Astrocyte (in vitro differentiated cells and primary cell): ENCODE measurements at regions not wholly inside any gene's neighbourhood (a gene's known extent, or its start where the extent isn't known, plus 50 kb on each side); places are given as distances from the start of the nearest gene placed in this dataset.
"Not testable (repeated sequence)": the region's sequence is repeated elsewhere in the genome, so short reads cannot be mapped to it uniquely, and the experiment has no call there.

Experiments used
- DNase-seq: peaks from one replicate; pipeline ENCODE4 v3.0.0-alpha.2; 2010; ENCODE audit warnings: low read depth
- FAIRE-seq: peaks from 2 replicates; lab custom pipeline; 2011; peaks lifted over from hg19 to GRCh38; lab: Jason Lieb, UNC
- H2AFZ ChIP-seq: 2 replicates; pipeline ENCODE4 v1.6.0; 2012; ENCODE audit warnings: low read depth, low read length, inconsistent platforms
- H3K27ac ChIP-seq: 2 replicates; pipeline ENCODE4 v1.5.1; 2011; ENCODE audit warnings: low read depth, low read length, inconsistent platforms
- H3K27me3 ChIP-seq: 2 replicates; pipeline ENCODE4 v1.6.0; 2011; ENCODE audit warnings: low read length, inconsistent platforms; ENCODE audit not compliant: insufficient read depth
- H3K36me3 ChIP-seq: 2 replicates; pipeline ENCODE4 v1.5.1; 2011; ENCODE audit warnings: low read length, inconsistent platforms; ENCODE audit not compliant: insufficient read depth
- H3K4me1 ChIP-seq: 2 replicates; pipeline ENCODE4 v1.5.1; 2011; ENCODE audit warnings: low read length, inconsistent platforms; ENCODE audit not compliant: insufficient read depth
- H3K4me2 ChIP-seq: 2 replicates; pipeline ENCODE4 v1.6.0; 2012; ENCODE audit warnings: low read length, inconsistent platforms
- H3K4me3 ChIP-seq: 2 replicates; pipeline ENCODE4 v1.5.1; 2011; ENCODE audit warnings: low read depth, mild to moderate bottlenecking, low read length, inconsistent platforms; ENCODE audit not compliant: insufficient read depth
- H3K79me2 ChIP-seq: 2 replicates; pipeline ENCODE4 v1.6.0; 2012; ENCODE audit warnings: mild to moderate bottlenecking, low read length, inconsistent platforms; ENCODE audit not compliant: insufficient read depth
- H3K9ac ChIP-seq: 2 replicates; pipeline ENCODE4 v1.6.0; 2012; ENCODE audit warnings: mild to moderate bottlenecking, low read length, inconsistent platforms
- H3K9me3 ChIP-seq: 2 replicates; pipeline ENCODE4 v1.5.1; 2012; ENCODE audit warnings: low read depth, mild to moderate bottlenecking, low read length, inconsistent platforms; ENCODE audit not compliant: insufficient read depth
- H4K20me1 ChIP-seq: 2 replicates; pipeline ENCODE4 v1.6.0; 2012; ENCODE audit warnings: low read length, inconsistent platforms; ENCODE audit not compliant: insufficient read depth
- H3K27ac Mint-ChIP-seq: one replicate; pipeline ENCODE4 v1.8.0; 2021; ENCODE audit warnings: mild to moderate bottlenecking, mixed read lengths; ENCODE audit not compliant: unreplicated experiment
- H3K27me3 Mint-ChIP-seq: one replicate; pipeline ENCODE4 v1.8.0; 2021; ENCODE audit warnings: low read depth, mixed read lengths; ENCODE audit not compliant: unreplicated experiment
- H3K36me3 Mint-ChIP-seq: one replicate; pipeline ENCODE4 v1.8.0; 2021; ENCODE audit warnings: low read depth, mixed read lengths; ENCODE audit not compliant: unreplicated experiment
- H3K4me1 Mint-ChIP-seq: one replicate; pipeline ENCODE4 v1.8.0; 2021; ENCODE audit warnings: low read depth, mixed read lengths; ENCODE audit not compliant: unreplicated experiment
- H3K4me3 Mint-ChIP-seq: one replicate; pipeline ENCODE4 v1.8.0; 2021; ENCODE audit warnings: mild to moderate bottlenecking, moderate library complexity, mixed read lengths; ENCODE audit not compliant: unreplicated experiment
- H3K9me3 Mint-ChIP-seq: one replicate; pipeline ENCODE4 v1.8.0; 2021; ENCODE audit warnings: mild to moderate bottlenecking, mixed read lengths; ENCODE audit not compliant: unreplicated experiment
- EZH2 ChIP-seq: IDR thresholded peaks from 2 replicates; pipeline ENCODE4 v1.6.1; 2012; ENCODE audit warnings: mild to moderate bottlenecking, low read length, inconsistent platforms; ENCODE audit not compliant: insufficient read depth
- TF ChIP-seq, protein P1 (sequence below): IDR thresholded peaks from 2 replicates; pipeline ENCODE4 v1.5.1; 2011; ENCODE audit warnings: low read depth, mild to moderate bottlenecking, inconsistent platforms, low read length, moderate library complexity; ENCODE audit not compliant: insufficient read depth

DNA sequence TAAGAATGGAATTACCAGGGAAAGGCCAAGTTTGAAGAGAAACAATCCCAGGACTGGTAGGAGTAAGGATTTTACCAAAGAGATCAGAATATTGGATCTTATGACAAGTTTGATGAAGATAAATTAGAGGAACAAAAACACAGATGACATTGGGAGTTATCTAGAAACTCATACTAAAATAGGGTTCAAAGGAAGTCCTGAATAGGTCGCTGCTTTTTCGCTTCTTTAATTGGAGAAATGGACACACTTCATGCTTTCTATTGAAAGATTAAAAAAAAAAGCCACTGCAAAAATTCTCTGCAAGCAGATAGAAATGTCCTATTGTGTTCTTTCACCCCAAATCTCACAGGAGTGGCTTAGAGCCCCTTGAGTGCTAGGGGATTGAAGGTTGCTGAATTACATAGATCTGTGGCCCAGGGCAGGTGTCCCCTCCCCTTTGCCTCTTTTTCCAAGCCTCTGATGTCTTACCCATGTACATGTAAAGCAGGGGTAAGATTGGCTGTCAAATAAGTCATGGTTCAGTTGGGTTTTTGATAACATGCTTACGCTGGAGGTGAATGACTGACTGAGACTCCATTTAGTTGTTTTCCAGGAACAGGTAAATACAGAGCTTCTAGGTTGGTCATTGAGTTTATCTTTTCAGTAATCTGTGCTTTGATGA is 152.0 kb downstream of the OR13A1 start:
- no peaks in the 10 kb centered on the region for H3K9me3 Mint-ChIP-seq
- H3K9me3 ChIP-seq, result no peaks in the 10 kb centered on the region
- no peak overlapping the region for H3K4me2 ChIP-seq
- H3K27me3 Mint-ChIP-seq, result no peaks in the 10 kb centered on the region
- H3K27me3 ChIP-seq, result no peaks in the 10 kb centered on the region
- no peaks in the 10 kb centered on the region for H3K36me3 Mint-ChIP-seq
- H3K4me1 Mint-ChIP-seq, result no peaks in the 10 kb centered on the region
- H3K4me3 ChIP-seq, result no peak overlapping the region
- no peaks in the 10 kb centered on the region for H4K20me1 ChIP-seq
- no peak overlapping the region for H3K27ac ChIP-seq
- H3K9ac ChIP-seq, result no peak overlapping the region
- no peaks in the 10 kb centered on the region for H3K4me1 ChIP-seq
- no peak for TF ChIP-seq EZH2
- TF ChIP-seq, protein P1, sequence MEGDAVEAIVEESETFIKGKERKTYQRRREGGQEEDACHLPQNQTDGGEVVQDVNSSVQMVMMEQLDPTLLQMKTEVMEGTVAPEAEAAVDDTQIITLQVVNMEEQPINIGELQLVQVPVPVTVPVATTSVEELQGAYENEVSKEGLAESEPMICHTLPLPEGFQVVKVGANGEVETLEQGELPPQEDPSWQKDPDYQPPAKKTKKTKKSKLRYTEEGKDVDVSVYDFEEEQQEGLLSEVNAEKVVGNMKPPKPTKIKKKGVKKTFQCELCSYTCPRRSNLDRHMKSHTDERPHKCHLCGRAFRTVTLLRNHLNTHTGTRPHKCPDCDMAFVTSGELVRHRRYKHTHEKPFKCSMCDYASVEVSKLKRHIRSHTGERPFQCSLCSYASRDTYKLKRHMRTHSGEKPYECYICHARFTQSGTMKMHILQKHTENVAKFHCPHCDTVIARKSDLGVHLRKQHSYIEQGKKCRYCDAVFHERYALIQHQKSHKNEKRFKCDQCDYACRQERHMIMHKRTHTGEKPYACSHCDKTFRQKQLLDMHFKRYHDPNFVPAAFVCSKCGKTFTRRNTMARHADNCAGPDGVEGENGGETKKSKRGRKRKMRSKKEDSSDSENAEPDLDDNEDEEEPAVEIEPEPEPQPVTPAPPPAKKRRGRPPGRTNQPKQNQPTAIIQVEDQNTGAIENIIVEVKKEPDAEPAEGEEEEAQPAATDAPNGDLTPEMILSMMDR, result no peak
- H2AFZ ChIP-seq, result no peak overlapping the region
- H3K36me3 ChIP-seq, result no peaks in the 10 kb centered on the region
- FAIRE-seq, result no peak
- H3K79me2 ChIP-seq, result no peaks in the 10 kb centered on the region
- DNase-seq, result no peak
- no peak overlapping the region for H3K27ac Mint-ChIP-seq
- H3K4me3 Mint-ChIP-seq, result no peak overlapping the region

DNA sequence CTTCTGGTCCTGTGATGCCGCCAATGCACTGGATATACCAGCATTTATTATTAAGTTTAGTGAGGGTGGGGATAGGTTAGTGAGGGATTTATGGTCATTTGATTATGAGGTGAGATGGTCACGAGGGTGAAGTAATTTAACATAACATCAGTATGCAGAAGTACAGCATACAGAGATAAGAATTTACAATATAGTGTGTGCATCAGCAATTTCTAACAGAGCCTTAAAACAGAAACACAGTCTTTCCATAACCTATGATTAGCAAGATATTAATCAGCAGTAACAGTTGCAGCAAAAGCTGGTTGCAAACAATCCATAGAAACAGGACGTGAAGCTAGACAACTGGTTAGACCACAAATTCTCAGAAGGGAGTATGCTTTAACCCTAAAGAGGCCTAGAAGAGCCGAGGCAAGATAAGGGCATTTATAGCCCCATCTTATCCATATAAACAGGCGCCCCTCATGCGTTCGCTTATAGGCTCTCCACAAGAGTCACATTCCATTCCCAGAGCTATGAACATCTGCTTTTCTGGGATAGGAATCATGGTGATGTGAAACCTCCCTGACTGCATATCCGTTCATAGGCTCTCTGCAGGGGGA is 139.8 kb downstream of the OR13A1 start:
- H3K4me3 Mint-ChIP-seq, H3K9ac ChIP-seq, H3K4me1 ChIP-seq, H3K4me2 ChIP-seq, H3K4me3 ChIP-seq, H3K36me3 Mint-ChIP-seq, H3K36me3 ChIP-seq, FAIRE-seq, H4K20me1 ChIP-seq, H3K9me3 Mint-ChIP-seq, H3K9me3 ChIP-seq, H2AFZ ChIP-seq, H3K27ac ChIP-seq, H3K4me1 Mint-ChIP-seq, H3K27me3 Mint-ChIP-seq, H3K27me3 ChIP-seq, H3K27ac Mint-ChIP-seq, DNase-seq, H3K79me2 ChIP-seq: not testable (repeated sequence)

DNA sequence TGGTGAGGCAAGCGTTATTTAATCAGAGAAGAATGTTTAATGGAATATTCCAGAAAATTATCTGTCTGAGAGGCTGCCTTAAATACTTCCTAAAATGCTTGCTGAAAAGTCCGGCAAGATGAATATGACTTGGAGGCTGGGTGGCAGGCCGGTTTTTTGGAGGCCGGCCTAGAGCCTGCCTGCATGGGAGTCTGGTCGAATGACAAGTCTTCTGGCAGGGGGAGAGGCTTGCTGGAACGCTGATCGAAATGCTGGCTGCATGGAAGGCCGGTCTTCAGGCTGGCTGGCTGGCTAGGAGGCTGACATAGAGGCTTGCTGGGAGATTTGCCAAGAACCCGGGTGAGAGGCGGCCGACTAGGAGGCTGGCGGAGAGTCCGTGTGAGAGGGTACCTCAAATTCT is 135.7 kb downstream of the OR13A1 start:
- H3K4me1 Mint-ChIP-seq, result no peaks in the 10 kb centered on the region
- TF ChIP-seq, protein P1, result no peak
- TF ChIP-seq EZH2, result no peak
- no peaks in the 10 kb centered on the region for H3K36me3 Mint-ChIP-seq
- Histone ChIP-seq H3K27me3 (no peaks in the 10 kb centered on the region), H2AFZ (no peak overlapping the region), H3K27ac (no peak overlapping the region), H3K9me3 (no peaks in the 10 kb centered on the region), H3K4me3 (no peak overlapping the region), H3K4me1 (no peaks in the 10 kb centered on the region), H3K36me3 (no peaks in the 10 kb centered on the region), H3K9ac (no peak overlapping the region), H4K20me1 (no peaks in the 10 kb centered on the region), H3K79me2 (no peaks in the 10 kb centered on the region), H3K4me2 (no peak overlapping the region)
- DNase-seq (no peak), FAIRE-seq (no peak)
- H3K27ac Mint-ChIP-seq, result no peak overlapping the region
- no peaks in the 10 kb centered on the region for H3K9me3 Mint-ChIP-seq
- H3K27me3 Mint-ChIP-seq, result no peaks in the 10 kb centered on the region
- H3K4me3 Mint-ChIP-seq, result no peak overlapping the region
